Muscle layer of duodenum (tissue), 2 donors: ENCODE measurements at regions not wholly inside any gene's neighbourhood (a gene's known extent, or its start where the extent isn't known, plus 50 kb on each side); places are given as distances from the start of the nearest gene placed in this dataset.

Experiments used
- H3K27ac ChIP-seq: one replicate; pipeline ENCODE4 v1.7.0; 2013; ENCODE audit warnings: mild to moderate bottlenecking, low read length
- H3K27me3 ChIP-seq: one replicate; pipeline ENCODE4 v1.7.0; 2013; ENCODE audit warnings: low read depth, mild to moderate bottlenecking, control low read depth, low read length
- H3K36me3 ChIP-seq, 2 donors: one replicate each; pipeline ENCODE4 v1.7.0; 2013; ENCODE audit warnings: low read length in 2 of 2, control low read depth in 1 of 2, mild to moderate bottlenecking in 1 of 2; ENCODE audit not compliant: insufficient read depth in 2 of 2, control insufficient read depth in 1 of 2
- H3K4me1 ChIP-seq, 2 donors: one replicate each; pipeline ENCODE4 v1.7.0; 2013; ENCODE audit warnings: low read length in 2 of 2, mild to moderate bottlenecking in 2 of 2, control low read depth in 1 of 2, moderate library complexity in 1 of 2; ENCODE audit not compliant: insufficient read depth in 2 of 2, control insufficient read depth in 1 of 2
- H3K4me3 ChIP-seq, 2 donors: one replicate each; pipeline ENCODE4 v1.7.0; 2013; ENCODE audit warnings: low read length in 2 of 2, low read depth in 1 of 2, mild to moderate bottlenecking in 1 of 2
- H3K9me3 ChIP-seq, 2 donors: one replicate each; pipeline ENCODE4 v1.7.0; 2013; ENCODE audit warnings: low read length in 2 of 2, control low read depth in 1 of 2, mild to moderate bottlenecking in 1 of 2; ENCODE audit not compliant: control insufficient read depth in 1 of 2
- donor health status: healthy.

- H3K4me3 ChIP-seq: no peak overlapping the region
- H3K9me3 ChIP-seq: no peaks in the 10 kb centered on the region
- no peak overlapping the region for H3K27ac ChIP-seq
- H3K27me3 ChIP-seq: no peaks in the 10 kb centered on the region
- no peaks in the 10 kb centered on the region for H3K4me1 ChIP-seq
- H3K36me3 ChIP-seq: no peaks in the 10 kb centered on the region
Observed at GRCh38 chr13:59205501-59205900, 958.2 kb downstream of the DIAPH3 start.

GRCh38 chr13:59208405-59209195 lies 955.1 kb downstream of the DIAPH3 start:
- Histone ChIP-seq H3K36me3 (no peaks in the 10 kb centered on the region), H3K9me3 (no peaks in the 10 kb centered on the region)

GRCh38 chr13:59210543-59210942 lies 953.2 kb downstream of the DIAPH3 start:
- Histone ChIP-seq H3K36me3 (no peaks in the 10 kb centered on the region), H3K27me3 (no peaks in the 10 kb centered on the region), H3K27ac (no peak overlapping the region), H3K9me3 (no peaks in the 10 kb centered on the region), H3K4me1 (no peaks in the 10 kb centered on the region), H3K4me3 (no peak overlapping the region)

More at GRCh38 chr13:59208405-59209195, 955.1 kb downstream of the DIAPH3 start:
- H3K4me3 ChIP-seq: no peak overlapping the region
- H3K27me3 ChIP-seq: no peaks in the 10 kb centered on the region
- no peak overlapping the region for H3K27ac ChIP-seq
- no peaks in the 10 kb centered on the region for H3K4me1 ChIP-seq

GRCh38 chr13:59211606-59212005 lies 952.1 kb downstream of the DIAPH3 start:
- H3K27me3 ChIP-seq: no peaks in the 10 kb centered on the region
- H3K4me3 ChIP-seq: no peak overlapping the region
- H3K36me3 ChIP-seq: no peaks in the 10 kb centered on the region
- H3K9me3 ChIP-seq: no peaks in the 10 kb centered on the region
- no peaks in the 10 kb centered on the region for H3K4me1 ChIP-seq
- no peak overlapping the region for H3K27ac ChIP-seq

GRCh38 chr13:59229401-59229800 lies 934.3 kb downstream of the DIAPH3 start:
- H3K27ac ChIP-seq: no peak overlapping the region
- no peaks in the 10 kb centered on the region for H3K27me3 ChIP-seq
- H3K4me3 ChIP-seq: no peak overlapping the region
- H3K9me3 ChIP-seq: no peaks in the 10 kb centered on the region
- no peaks in the 10 kb centered on the region for H3K4me1 ChIP-seq
- H3K36me3 ChIP-seq: no peaks in the 10 kb centered on the region

GRCh38 chr13:59229861-59230260 lies 933.9 kb downstream of the DIAPH3 start:
- H3K9me3 ChIP-seq: no peaks in the 10 kb centered on the region
- H3K27ac ChIP-seq: no peak overlapping the region
- H3K4me1 ChIP-seq: no peaks in the 10 kb centered on the region
- H3K4me3 ChIP-seq: no peak overlapping the region
- no peaks in the 10 kb centered on the region for H3K36me3 ChIP-seq
- H3K27me3 ChIP-seq: no peaks in the 10 kb centered on the region

- H3K4me3 ChIP-seq: no peak overlapping the region
- no peak overlapping the region for H3K27ac ChIP-seq
- no peaks in the 10 kb centered on the region for H3K27me3 ChIP-seq
Observed at GRCh38 chr13:59230484-59231264, 933.1 kb downstream of the DIAPH3 start.

GRCh38 chr13:59236309-59236919 lies 927.3 kb downstream of the DIAPH3 start:
- H3K27ac ChIP-seq: no peak overlapping the region
- H3K9me3 ChIP-seq: no peaks in the 10 kb centered on the region

More at GRCh38 chr13:59230484-59231264, 933.1 kb downstream of the DIAPH3 start:
- Histone ChIP-seq H3K36me3 (no peaks in the 10 kb centered on the region), H3K9me3 (no peaks in the 10 kb centered on the region), H3K4me1 (no peaks in the 10 kb centered on the region)

GRCh38 chr13:59236944-59237343 lies 926.8 kb downstream of the DIAPH3 start:
- Histone ChIP-seq H3K27ac (no peak overlapping the region), H3K4me3 (no peak overlapping the region), H3K9me3 (no peaks in the 10 kb centered on the region), H3K36me3 (no peaks in the 10 kb centered on the region), H3K4me1 (no peaks in the 10 kb centered on the region), H3K27me3 (no peaks in the 10 kb centered on the region)

More at GRCh38 chr13:59236309-59236919, 927.3 kb downstream of the DIAPH3 start:
- H3K4me1 ChIP-seq: no peaks in the 10 kb centered on the region
- H3K36me3 ChIP-seq: no peaks in the 10 kb centered on the region
- H3K4me3 ChIP-seq: no peak overlapping the region
- no peaks in the 10 kb centered on the region for H3K27me3 ChIP-seq

GRCh38 chr13:59247171-59247570 lies 916.6 kb downstream of the DIAPH3 start:
- no peak overlapping the region for H3K4me3 ChIP-seq
- H3K27me3 ChIP-seq: no peaks in the 10 kb centered on the region
- H3K9me3 ChIP-seq: no peaks in the 10 kb centered on the region
- H3K36me3 ChIP-seq: no peaks in the 10 kb centered on the region
- H3K4me1 ChIP-seq: no peaks in the 10 kb centered on the region
- H3K27ac ChIP-seq: no peak overlapping the region
